ENCODE measurements at regions not wholly inside any gene's neighbourhood (a gene's known extent, or its start where the extent isn't known, plus 50 kb on each side); places are given as distances from the start of the nearest gene placed in this dataset.

- TF ChIP-seq CTCF (IDR thresholded peaks at IDR 0.05; ENCODE audit: low read length) = no peak
- no peak for TF ChIP-seq EZH2 (optimal IDR thresholded peaks at IDR 0.05; ENCODE audit: low read depth, low read length)
Measured at GRCh38 chr5:23655674-23656073, 148.3 kb downstream of the PRDM9 start.

Measured in MM.1S (cell line).